Loucy (cell line): ENCODE measurements at regions not wholly inside any gene's neighbourhood (a gene's known extent, or its start where the extent isn't known, plus 50 kb on each side); places are given as distances from the start of the nearest gene placed in this dataset.

Source experiments
- H2AFZ ChIP-seq: fragments of 200-600 bp; sonication (generic); 2 replicates; pipeline ENCODE4 v1.6.0; 2016; ENCODE audit warnings: antibody characterized with exemption, mild to moderate bottlenecking, low read length, moderate library complexity
- H3F3A ChIP-seq: fragments of 200-600 bp; 2 replicates; pipeline ENCODE4 v1.6.0; 2016; ENCODE audit warnings: antibody characterized with exemption, low read depth, mild to moderate bottlenecking
- H3K27me3 ChIP-seq: fragments of 200-600 bp; sonication (generic); 2 replicates; pipeline ENCODE4 v1.6.1; 2014; ENCODE audit warnings: low read length, mild to moderate bottlenecking; ENCODE audit not compliant: insufficient read depth, poor library complexity, severe bottlenecking
- H3K36me3 ChIP-seq: fragments of 200-600 bp; sonication (generic); 2 replicates; pipeline ENCODE4 v1.6.1; 2016; ENCODE audit warnings: low read length; ENCODE audit not compliant: insufficient read depth
- H3K4me1 ChIP-seq: fragments of 200-600 bp; sonication (generic); 2 replicates; pipeline ENCODE4 v1.5.1; 2014; ENCODE audit warnings: low read length, mild to moderate bottlenecking; ENCODE audit not compliant: insufficient read depth, poor library complexity, severe bottlenecking
- H3K4me2 ChIP-seq: fragments of 200-600 bp; sonication (generic); 2 replicates; pipeline ENCODE4 v1.6.0; 2014; ENCODE audit warnings: antibody characterized with exemption, low read length, low read depth, mild to moderate bottlenecking; ENCODE audit not compliant: poor library complexity, severe bottlenecking
- H3K4me3 ChIP-seq: fragments of 200-600 bp; sonication (generic); 2 replicates; pipeline ENCODE4 v1.5.1; 2014; ENCODE audit warnings: low read length, mild to moderate bottlenecking, mixed read lengths; ENCODE audit not compliant: poor library complexity, severe bottlenecking
- H3K79me2 ChIP-seq: fragments of 200-600 bp; sonication (generic); 2 replicates; pipeline ENCODE4 v1.6.1; 2014; ENCODE audit warnings: low read length; ENCODE audit not compliant: insufficient read depth
- H3K9ac ChIP-seq: fragments of 200-600 bp; sonication (generic); 2 replicates; pipeline ENCODE4 v1.6.0; 2014; ENCODE audit warnings: mild to moderate bottlenecking, low read depth, low read length, moderate library complexity; ENCODE audit not compliant: poor library complexity, severe bottlenecking
- H3K9me2 ChIP-seq: fragments of 200-600 bp; sonication (generic); replicated peaks from 2 replicates; pipeline ENCODE4 v1.6.1; 2016; ENCODE audit warnings: low read depth, low read length, mixed read lengths
- H3K9me3 ChIP-seq: fragments of 200-600 bp; sonication (generic); 2 replicates; pipeline ENCODE4 v1.6.1; 2014; ENCODE audit warnings: mild to moderate bottlenecking, antibody characterized with exemption, low read length, low read depth; ENCODE audit not compliant: insufficient read depth
- H4K20me1 ChIP-seq: fragments of 200-600 bp; sonication (generic); 2 replicates; pipeline ENCODE4 v1.6.0; 2014; ENCODE audit warnings: antibody characterized with exemption, low read length, mild to moderate bottlenecking; ENCODE audit not compliant: insufficient read depth, poor library complexity, severe bottlenecking
- CTCF ChIP-seq: fragments of 200-600 bp; sonication (generic); conservative IDR thresholded peaks from 2 replicates; pipeline ENCODE4 v1.5.1; 2014; ENCODE audit warnings: mild to moderate bottlenecking, antibody characterized with exemption, low read length
- EZH2phosphoT487 ChIP-seq: fragments of 200-600 bp; IDR thresholded peaks from 2 replicates; pipeline ENCODE4 v1.6.1; 2018; ENCODE audit warnings: antibody characterized with exemption, mild to moderate bottlenecking, moderate library complexity, borderline replicate concordance

- no peaks in the 10 kb centered on the region for H4K20me1 ChIP-seq
Measured at GRCh38 chr6:82823361-82823760, 242.3 kb downstream of the UBE3D start.

GRCh38 chr6:82832811-82833210, 232.8 kb downstream of the UBE3D start:
- Histone ChIP-seq H3K36me3 (no peaks in the 10 kb centered on the region), H3K79me2 (no peaks in the 10 kb centered on the region), H4K20me1 (no peaks in the 10 kb centered on the region), H3K9me2 (no peaks in the 10 kb centered on the region), H3K4me1 (no peaks in the 10 kb centered on the region), H3K4me2 (no peak overlapping the region), H3K9me3 (no peaks in the 10 kb centered on the region), H3K27me3 (no peaks in the 10 kb centered on the region), H3F3A (no peaks in the 10 kb centered on the region), H2AFZ (no peak overlapping the region), H3K9ac (no peak overlapping the region), H3K4me3 (no peak overlapping the region)
- TF ChIP-seq CTCF, result no peak

More at GRCh38 chr6:82823361-82823760, 242.3 kb downstream of the UBE3D start:
- H3F3A ChIP-seq, result no peaks in the 10 kb centered on the region
- no peak overlapping the region for H3K4me2 ChIP-seq
- TF ChIP-seq EZH2phosphoT487 (no peak), CTCF (no peak)
- H3K9me2 ChIP-seq, result no peaks in the 10 kb centered on the region
- no peak overlapping the region for H3K4me3 ChIP-seq
- no peak overlapping the region for H2AFZ ChIP-seq
- no peaks in the 10 kb centered on the region for H3K9me3 ChIP-seq
- no peaks in the 10 kb centered on the region for H3K27me3 ChIP-seq
- no peaks in the 10 kb centered on the region for H3K4me1 ChIP-seq
- H3K9ac ChIP-seq, result no peak overlapping the region
- H3K36me3 ChIP-seq, result no peaks in the 10 kb centered on the region
- no peaks in the 10 kb centered on the region for H3K79me2 ChIP-seq

- Histone ChIP-seq H3K79me2 (no peaks in the 10 kb centered on the region), H3K4me3 (no peak overlapping the region), H3K9me3 (no peaks in the 10 kb centered on the region), H3K9me2 (no peaks in the 10 kb centered on the region), H3K9ac (no peak overlapping the region), H3F3A (no peaks in the 10 kb centered on the region), H3K4me2 (no peak overlapping the region), H2AFZ (no peak overlapping the region), H3K4me1 (no peaks in the 10 kb centered on the region), H3K27me3 (no peaks in the 10 kb centered on the region), H3K36me3 (no peaks in the 10 kb centered on the region), H4K20me1 (no peaks in the 10 kb centered on the region)
- TF ChIP-seq EZH2phosphoT487 (no peak), CTCF (no peak)
Measured at GRCh38 chr6:82833481-82833880, 232.2 kb downstream of the UBE3D start.
